Smooth muscle cell (in vitro differentiated cells): ENCODE measurements at regions not wholly inside any gene's neighbourhood (a gene's known extent, or its start where the extent isn't known, plus 50 kb on each side); places are given as distances from the start of the nearest gene placed in this dataset.
A peak's percentile ranks its signal among the peaks of the same experiment; 100 is the strongest.

Experiments
- DNase-seq: peaks from one replicate; lab custom pipeline; 2025; ENCODE audit not compliant: unreplicated experiment; lab: John Stamatoyannopoulos, UW
- H2AFZ ChIP-seq: fragments of 200-600 bp; sonication (generic); 2 replicates; pipeline ENCODE4 v1.6.0; 2016; ENCODE audit warnings: antibody characterized with exemption, low read depth, mild to moderate bottlenecking
- H3F3A ChIP-seq: fragments of 200-600 bp; sonication (generic); 2 replicates; pipeline ENCODE4 v1.6.0; 2017; ENCODE audit warnings: antibody characterized with exemption, low read depth
- H3K27ac ChIP-seq: fragments of 200-600 bp; sonication (generic); 2 replicates; pipeline ENCODE4 v1.5.1; 2016; ENCODE audit warnings: low read depth, mild to moderate bottlenecking
- H3K27me3 ChIP-seq: fragments of 200-600 bp; sonication (generic); 2 replicates; pipeline ENCODE4 v1.6.1; 2016; ENCODE audit warnings: low read depth, mild to moderate bottlenecking
- H3K36me3 ChIP-seq: fragments of 200-600 bp; sonication (generic); 2 replicates; pipeline ENCODE4 v1.5.1; 2016; ENCODE audit warnings: low read depth
- H3K4me1 ChIP-seq: fragments of 200-600 bp; sonication (generic); 2 replicates; pipeline ENCODE4 v1.5.1; 2016; ENCODE audit warnings: low read depth
- H3K4me2 ChIP-seq: fragments of 200-600 bp; sonication (generic); 2 replicates; pipeline ENCODE4 v1.6.0; 2016; ENCODE audit warnings: mild to moderate bottlenecking
- H3K4me3 ChIP-seq: fragments of 200-600 bp; sonication (generic); 2 replicates; pipeline ENCODE4 v1.5.1; 2016; ENCODE audit warnings: mild to moderate bottlenecking
- H3K79me2 ChIP-seq: fragments of 200-600 bp; sonication (generic); 2 replicates; pipeline ENCODE4 v1.6.0; 2016; ENCODE audit warnings: low read depth, mild to moderate bottlenecking
- H3K9ac ChIP-seq: fragments of 200-600 bp; sonication (generic); 2 replicates; pipeline ENCODE4 v1.6.0; 2016; ENCODE audit warnings: low read depth
- H3K9me3 ChIP-seq: fragments of 200-600 bp; sonication (generic); replicated peaks from 2 replicates; pipeline ENCODE4 v1.5.1; 2016; ENCODE audit warnings: low read depth
- H4K20me1 ChIP-seq: fragments of 200-600 bp; sonication (generic); 2 replicates; pipeline ENCODE4 v1.6.0; 2016; ENCODE audit warnings: low read depth
- CTCF ChIP-seq: fragments of 200-600 bp; sonication (generic); IDR thresholded peaks from 2 replicates; pipeline ENCODE4 v1.5.1; 2017; ENCODE audit warnings: borderline replicate concordance, mild to moderate bottlenecking, antibody characterized with exemption; ENCODE audit not compliant: insufficient read depth, poor library complexity, severe bottlenecking
- WGBS: methylation state at CpG from one replicate; pipeline ENCODE4 v1.1.7; 2016; ENCODE audit warnings: low lambda C conversion rate; 5-methylcytosine and 5-hydroxymethylcytosine counted together

- Histone ChIP-seq H2AFZ (peak overlapping the region; percentile 66), H3K4me1 (no peaks in the 10 kb centered on the region), H3K27me3 (no peaks in the 10 kb centered on the region), H3K4me2 (peak overlapping the region; percentile 45), H3F3A (no peaks in the 10 kb centered on the region), H3K9me3 (no peaks in the 10 kb centered on the region), H3K27ac (no peak overlapping the region), H3K9ac (no peak overlapping the region), H3K36me3 (no peaks in the 10 kb centered on the region), H3K79me2 (no peaks in the 10 kb centered on the region), H3K4me3 (no peak overlapping the region), H4K20me1 (no peaks in the 10 kb centered on the region)
- WGBS: 55% methylated on average over 3 of the region's 3 CpGs
- no peak for DNase-seq
- peak; percentile 20 for TF ChIP-seq CTCF
Observed at GRCh38 chr4:95637043-95637600, 88.3 kb upstream of the UNC5C start.

GRCh38 chr4:95636061-95636460, 87.3 kb upstream of the UNC5C start:
- WGBS: 93% methylated on average over 2 of the region's 2 CpGs
- no peaks in the 10 kb centered on the region for H4K20me1 ChIP-seq
- no peak for TF ChIP-seq CTCF
- H3K36me3 ChIP-seq: no peaks in the 10 kb centered on the region
- no peaks in the 10 kb centered on the region for H3F3A ChIP-seq
- H3K79me2 ChIP-seq: no peaks in the 10 kb centered on the region
- no peak overlapping the region for H3K9ac ChIP-seq
- no peaks in the 10 kb centered on the region for H3K4me1 ChIP-seq
- H3K4me2 ChIP-seq: no peak overlapping the region
- no peaks in the 10 kb centered on the region for H3K27me3 ChIP-seq
- no peaks in the 10 kb centered on the region for H3K9me3 ChIP-seq
- DNase-seq: no peak
- H3K27ac ChIP-seq: no peak overlapping the region
- H3K4me3 ChIP-seq: no peak overlapping the region
- H2AFZ ChIP-seq: no peak overlapping the region

- H3K27me3 ChIP-seq: no peaks in the 10 kb centered on the region
- no peak for TF ChIP-seq CTCF
- no peaks in the 10 kb centered on the region for H3K9me3 ChIP-seq
- no peak overlapping the region for H3K27ac ChIP-seq
- H3K4me1 ChIP-seq: no peaks in the 10 kb centered on the region
- H3K9ac ChIP-seq: no peak overlapping the region
- H3K4me3 ChIP-seq: no peak overlapping the region
- WGBS: 98% methylated on average over 1 of the region's 1 CpG
- no peak for DNase-seq
- no peaks in the 10 kb centered on the region for H3F3A ChIP-seq
- H3K4me2 ChIP-seq: no peak overlapping the region
- no peaks in the 10 kb centered on the region for H3K36me3 ChIP-seq
- no peak overlapping the region for H2AFZ ChIP-seq
- no peaks in the 10 kb centered on the region for H3K79me2 ChIP-seq
- no peaks in the 10 kb centered on the region for H4K20me1 ChIP-seq
Observed at GRCh38 chr4:95627709-95628108, 78.9 kb upstream of the UNC5C start.

- Histone ChIP-seq H3K79me2 (no peaks in the 10 kb centered on the region), H3K9me3 (no peaks in the 10 kb centered on the region), H3K27ac (no peak overlapping the region), H3K27me3 (no peaks in the 10 kb centered on the region), H3K4me1 (no peaks in the 10 kb centered on the region), H2AFZ (no peak overlapping the region), H3F3A (no peaks in the 10 kb centered on the region), H4K20me1 (no peaks in the 10 kb centered on the region), H3K4me2 (no peak overlapping the region), H3K4me3 (no peak overlapping the region), H3K9ac (no peak overlapping the region), H3K36me3 (no peaks in the 10 kb centered on the region)
- WGBS: 94% methylated on average over 1 of the region's 1 CpG
- no peak for DNase-seq
- TF ChIP-seq CTCF: no peak
Observed at GRCh38 chr4:95627024-95627605, 78.3 kb upstream of the UNC5C start.
